ENCODE measurements at regions not wholly inside any gene's neighbourhood (a gene's known extent, or its start where the extent isn't known, plus 50 kb on each side); places are given as distances from the start of the nearest gene placed in this dataset.

- Histone ChIP-seq H3K4me3 (ENCODE audit: insufficient read depth, low read depth, low read length) (no peak overlapping the region), H3K4me1 (ENCODE audit: control insufficient read depth, insufficient read depth, low read length) (no peaks in the 10 kb centered on the region), H3K27ac (ENCODE audit: insufficient read depth, low read depth, low read length, poor library complexity, severe bottlenecking) (no peak overlapping the region), H3K9me3 (ENCODE audit: control insufficient read depth, low read length) (no peaks in the 10 kb centered on the region), H3K36me3 (ENCODE audit: control insufficient read depth, insufficient read depth, low read length) (no peaks in the 10 kb centered on the region), H3K27me3 (ENCODE audit: control insufficient read depth, insufficient read depth, low read length, poor library complexity, severe bottlenecking) (no peaks in the 10 kb centered on the region)
- WGBS, 2 experiments = 97 to 100% methylated on average over 2 of the region's 2 CpGs
Measured at GRCh38 chr16:51497541-51498211, 346.6 kb upstream of the SALL1 start.

- 90 to 92% methylated on average over 6 of the region's 6 CpGs for WGBS, 2 experiments
- no peaks in the 10 kb centered on the region for H3K4me1 ChIP-seq (ENCODE audit: control insufficient read depth, insufficient read depth, low read length)
- peaks cover under 1% of the 10 kb centered on the region for H3K36me3 ChIP-seq (ENCODE audit: control insufficient read depth, insufficient read depth, low read length)
- no peak overlapping the region for H3K4me3 ChIP-seq (ENCODE audit: insufficient read depth, low read depth, low read length)
- no peak overlapping the region for H3K27ac ChIP-seq (ENCODE audit: insufficient read depth, low read depth, low read length, poor library complexity, severe bottlenecking)
- H3K9me3 ChIP-seq (ENCODE audit: control insufficient read depth, low read length) = no peaks in the 10 kb centered on the region
- H3K27me3 ChIP-seq (ENCODE audit: control insufficient read depth, insufficient read depth, low read length, poor library complexity, severe bottlenecking) = no peaks in the 10 kb centered on the region
Measured at GRCh38 chr16:51490866-51491265, 339.8 kb upstream of the SALL1 start.

GRCh38 chr16:51487880-51488279, 336.8 kb upstream of the SALL1 start:
- no peaks in the 10 kb centered on the region for H3K27me3 ChIP-seq (ENCODE audit: control insufficient read depth, insufficient read depth, low read length, poor library complexity, severe bottlenecking)
- no peaks in the 10 kb centered on the region for H3K4me1 ChIP-seq (ENCODE audit: control insufficient read depth, insufficient read depth, low read length)
- WGBS, 2 experiments = 96 to 100% methylated on average over 1 to 2 of the region's 2 CpGs

GRCh38 chr16:51474414-51475091, 323.5 kb upstream of the SALL1 start:
- 90 to 100% methylated on average over 1 of the region's 1 CpG for WGBS, 2 experiments
- no peaks in the 10 kb centered on the region for H3K36me3 ChIP-seq (ENCODE audit: control insufficient read depth, insufficient read depth, low read length)
- H3K4me3 ChIP-seq (ENCODE audit: insufficient read depth, low read depth, low read length) = no peak overlapping the region
- no peaks in the 10 kb centered on the region for H3K9me3 ChIP-seq (ENCODE audit: control insufficient read depth, low read length)
- H3K27me3 ChIP-seq (ENCODE audit: control insufficient read depth, insufficient read depth, low read length, poor library complexity, severe bottlenecking) = no peaks in the 10 kb centered on the region
- H3K4me1 ChIP-seq (ENCODE audit: control insufficient read depth, insufficient read depth, low read length) = no peaks in the 10 kb centered on the region
- H3K27ac ChIP-seq (ENCODE audit: insufficient read depth, low read depth, low read length, poor library complexity, severe bottlenecking) = no peak overlapping the region

More at GRCh38 chr16:51487880-51488279, 336.8 kb upstream of the SALL1 start:
- peaks cover 6% of the 10 kb centered on the region for H3K36me3 ChIP-seq (ENCODE audit: control insufficient read depth, insufficient read depth, low read length)
- no peaks in the 10 kb centered on the region for H3K9me3 ChIP-seq (ENCODE audit: control insufficient read depth, low read length)
- H3K4me3 ChIP-seq (ENCODE audit: insufficient read depth, low read depth, low read length) = no peak overlapping the region
- H3K27ac ChIP-seq (ENCODE audit: insufficient read depth, low read depth, low read length, poor library complexity, severe bottlenecking) = no peak overlapping the region

GRCh38 chr16:51473091-51473490, 322.0 kb upstream of the SALL1 start:
- H3K9me3 ChIP-seq (ENCODE audit: control insufficient read depth, low read length) = no peaks in the 10 kb centered on the region
- H3K4me1 ChIP-seq (ENCODE audit: control insufficient read depth, insufficient read depth, low read length) = no peaks in the 10 kb centered on the region
- H3K27me3 ChIP-seq (ENCODE audit: control insufficient read depth, insufficient read depth, low read length, poor library complexity, severe bottlenecking) = no peaks in the 10 kb centered on the region
- H3K4me3 ChIP-seq (ENCODE audit: insufficient read depth, low read depth, low read length) = no peak overlapping the region
- H3K36me3 ChIP-seq (ENCODE audit: control insufficient read depth, insufficient read depth, low read length) = no peaks in the 10 kb centered on the region
- WGBS, 2 experiments = 100% methylated on average over 1 to 2 of the region's 3 CpGs
- H3K27ac ChIP-seq (ENCODE audit: insufficient read depth, low read depth, low read length, poor library complexity, severe bottlenecking) = no peak overlapping the region

GRCh38 chr16:51470492-51470891, 319.4 kb upstream of the SALL1 start:
- H3K4me3 ChIP-seq (ENCODE audit: insufficient read depth, low read depth, low read length) = no peak overlapping the region
- no peaks in the 10 kb centered on the region for H3K4me1 ChIP-seq (ENCODE audit: control insufficient read depth, insufficient read depth, low read length)
- no peaks in the 10 kb centered on the region for H3K36me3 ChIP-seq (ENCODE audit: control insufficient read depth, insufficient read depth, low read length)
- 67 to 72% methylated on average over 3 to 4 of the region's 4 CpGs for WGBS, 2 experiments
- no peaks in the 10 kb centered on the region for H3K9me3 ChIP-seq (ENCODE audit: control insufficient read depth, low read length)
- H3K27ac ChIP-seq (ENCODE audit: insufficient read depth, low read depth, low read length, poor library complexity, severe bottlenecking) = no peak overlapping the region
- H3K27me3 ChIP-seq (ENCODE audit: control insufficient read depth, insufficient read depth, low read length, poor library complexity, severe bottlenecking) = no peaks in the 10 kb centered on the region

GRCh38 chr16:51464996-51465395, 313.9 kb upstream of the SALL1 start:
- H3K4me3 ChIP-seq (ENCODE audit: insufficient read depth, low read depth, low read length) = no peak overlapping the region
- H3K4me1 ChIP-seq (ENCODE audit: control insufficient read depth, insufficient read depth, low read length) = peaks cover 5% of the 10 kb centered on the region
- H3K27me3 ChIP-seq (ENCODE audit: control insufficient read depth, insufficient read depth, low read length, poor library complexity, severe bottlenecking) = no peaks in the 10 kb centered on the region
- H3K36me3 ChIP-seq (ENCODE audit: control insufficient read depth, insufficient read depth, low read length) = no peaks in the 10 kb centered on the region
- no peak overlapping the region for H3K27ac ChIP-seq (ENCODE audit: insufficient read depth, low read depth, low read length, poor library complexity, severe bottlenecking)
- WGBS, 2 experiments = 91 to 96% methylated on average over 5 of the region's 5 CpGs
- no peaks in the 10 kb centered on the region for H3K9me3 ChIP-seq (ENCODE audit: control insufficient read depth, low read length)

GRCh38 chr16:51461255-51461654, 310.2 kb upstream of the SALL1 start:
- 89 to 92% methylated on average over 4 of the region's 4 CpGs for WGBS, 2 experiments
- H3K36me3 ChIP-seq (ENCODE audit: control insufficient read depth, insufficient read depth, low read length) = no peaks in the 10 kb centered on the region

GRCh38 chr16:51458356-51459140, 307.5 kb upstream of the SALL1 start:
- Histone ChIP-seq H3K27ac (ENCODE audit: insufficient read depth, low read depth, low read length, poor library complexity, severe bottlenecking) (no peak overlapping the region), H3K4me1 (ENCODE audit: control insufficient read depth, insufficient read depth, low read length) (peaks cover 9% of the 10 kb centered on the region), H3K9me3 (ENCODE audit: control insufficient read depth, low read length) (no peaks in the 10 kb centered on the region), H3K36me3 (ENCODE audit: control insufficient read depth, insufficient read depth, low read length) (no peaks in the 10 kb centered on the region), H3K4me3 (ENCODE audit: insufficient read depth, low read depth, low read length) (no peak overlapping the region), H3K27me3 (ENCODE audit: control insufficient read depth, insufficient read depth, low read length, poor library complexity, severe bottlenecking) (no peaks in the 10 kb centered on the region)
- WGBS, 2 experiments = 91 to 92% methylated on average over 10 to 11 of the region's 11 CpGs

More at GRCh38 chr16:51461255-51461654, 310.2 kb upstream of the SALL1 start:
- Histone ChIP-seq H3K27me3 (ENCODE audit: control insufficient read depth, insufficient read depth, low read length, poor library complexity, severe bottlenecking) (no peaks in the 10 kb centered on the region), H3K4me1 (ENCODE audit: control insufficient read depth, insufficient read depth, low read length) (peaks cover 9% of the 10 kb centered on the region), H3K4me3 (ENCODE audit: insufficient read depth, low read depth, low read length) (no peak overlapping the region), H3K27ac (ENCODE audit: insufficient read depth, low read depth, low read length, poor library complexity, severe bottlenecking) (no peak overlapping the region), H3K9me3 (ENCODE audit: control insufficient read depth, low read length) (no peaks in the 10 kb centered on the region)

GRCh38 chr16:51457775-51458174, 306.7 kb upstream of the SALL1 start:
- Histone ChIP-seq H3K4me3 (ENCODE audit: insufficient read depth, low read depth, low read length) (no peak overlapping the region), H3K4me1 (ENCODE audit: control insufficient read depth, insufficient read depth, low read length) (peaks cover 4% of the 10 kb centered on the region), H3K27me3 (ENCODE audit: control insufficient read depth, insufficient read depth, low read length, poor library complexity, severe bottlenecking) (no peaks in the 10 kb centered on the region), H3K27ac (ENCODE audit: insufficient read depth, low read depth, low read length, poor library complexity, severe bottlenecking) (no peak overlapping the region), H3K36me3 (ENCODE audit: control insufficient read depth, insufficient read depth, low read length) (no peaks in the 10 kb centered on the region), H3K9me3 (ENCODE audit: control insufficient read depth, low read length) (no peaks in the 10 kb centered on the region)
- WGBS, 2 experiments = 31 to 57% methylated on average over 4 of the region's 7 CpGs
